Peyer's patch (tissue), 4 donors: ENCODE measurements at regions not wholly inside any gene's neighbourhood (a gene's known extent, or its start where the extent isn't known, plus 50 kb on each side); places are given as distances from the start of the nearest gene placed in this dataset.
"Not testable (repeated sequence)": the region's sequence is repeated elsewhere in the genome, so short reads cannot be mapped to it uniquely, and the experiment has no call there.

ENCODE experiments used
- POLR2A ChIP-seq, 2 donors: fragments of 450-650 bp; IDR thresholded peaks; one replicate each; pipeline ENCODE4 v1.5.1; 2017; ENCODE audit warnings: antibody characterized with exemption in 2 of 2, mild to moderate bottlenecking in 2 of 2, moderate library complexity in 2 of 2
- TF ChIP-seq, protein P1 (sequence below), 6 experiments: fragments of 450-650 bp in 4 of 6; fragments of 200-600 bp in 2 of 6; sonication (generic) in 1 of 6; IDR thresholded peaks; one replicate each; pipeline ENCODE4 v1.5.1; 2017 to 2019; ENCODE audit warnings: antibody characterized with exemption in 6 of 6, mild to moderate bottlenecking in 3 of 6, moderate library complexity in 1 of 6

DNA sequence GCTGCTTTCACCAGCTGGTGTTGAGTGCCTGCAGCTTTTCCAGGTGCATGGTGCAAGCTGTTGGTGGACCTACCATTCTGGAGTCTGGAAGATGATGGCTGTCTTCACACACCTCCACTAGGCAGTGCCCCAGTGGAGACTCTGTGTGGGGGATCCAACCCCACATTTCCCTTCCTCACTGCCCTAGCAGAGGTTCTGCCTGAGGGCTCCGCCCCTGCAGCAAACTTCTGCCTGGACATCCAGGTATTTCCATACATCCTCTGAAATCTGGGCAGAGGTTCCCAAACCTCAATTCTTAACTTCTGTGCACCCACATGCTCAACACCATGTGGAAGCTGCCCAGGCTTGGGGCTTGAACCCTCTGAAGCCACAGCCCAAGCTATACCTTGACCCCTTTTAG is 172.4 kb downstream of the PHF2 start:
- not testable (repeated sequence) for TF ChIP-seq POLR2A (IDR thresholded peaks at IDR 0.05)
- TF ChIP-seq, protein P1, sequence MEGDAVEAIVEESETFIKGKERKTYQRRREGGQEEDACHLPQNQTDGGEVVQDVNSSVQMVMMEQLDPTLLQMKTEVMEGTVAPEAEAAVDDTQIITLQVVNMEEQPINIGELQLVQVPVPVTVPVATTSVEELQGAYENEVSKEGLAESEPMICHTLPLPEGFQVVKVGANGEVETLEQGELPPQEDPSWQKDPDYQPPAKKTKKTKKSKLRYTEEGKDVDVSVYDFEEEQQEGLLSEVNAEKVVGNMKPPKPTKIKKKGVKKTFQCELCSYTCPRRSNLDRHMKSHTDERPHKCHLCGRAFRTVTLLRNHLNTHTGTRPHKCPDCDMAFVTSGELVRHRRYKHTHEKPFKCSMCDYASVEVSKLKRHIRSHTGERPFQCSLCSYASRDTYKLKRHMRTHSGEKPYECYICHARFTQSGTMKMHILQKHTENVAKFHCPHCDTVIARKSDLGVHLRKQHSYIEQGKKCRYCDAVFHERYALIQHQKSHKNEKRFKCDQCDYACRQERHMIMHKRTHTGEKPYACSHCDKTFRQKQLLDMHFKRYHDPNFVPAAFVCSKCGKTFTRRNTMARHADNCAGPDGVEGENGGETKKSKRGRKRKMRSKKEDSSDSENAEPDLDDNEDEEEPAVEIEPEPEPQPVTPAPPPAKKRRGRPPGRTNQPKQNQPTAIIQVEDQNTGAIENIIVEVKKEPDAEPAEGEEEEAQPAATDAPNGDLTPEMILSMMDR (IDR thresholded peaks at IDR 0.05), result not testable (repeated sequence)
